GDM1 (cell line): ENCODE measurements at regions not wholly inside any gene's neighbourhood (a gene's known extent, or its start where the extent isn't known, plus 50 kb on each side); places are given as distances from the start of the nearest gene placed in this dataset.

ENCODE experiments used
- DNase-seq: peaks from one replicate; lab custom pipeline; 2025; lab: John Stamatoyannopoulos, UW

GRCh38 chr5:62977661-62978060 lies 399.0 kb downstream of the LRRC70 start:
- no peak for DNase-seq

- DNase-seq: no peak
Measured at GRCh38 chr5:62974623-62975022, 396.0 kb downstream of the LRRC70 start.

GRCh38 chr5:62969409-62970120 lies 390.9 kb downstream of the LRRC70 start:
- no peak for DNase-seq

- DNase-seq: no peak
Measured at GRCh38 chr5:62964428-62964827, 385.8 kb downstream of the LRRC70 start.

GRCh38 chr5:62960781-62961180 lies 382.2 kb downstream of the LRRC70 start:
- DNase-seq: no peak

- DNase-seq: no peak
Measured at GRCh38 chr5:62956597-62956996, 378.0 kb downstream of the LRRC70 start.

GRCh38 chr5:62954578-62954977 lies 376.0 kb downstream of the LRRC70 start:
- DNase-seq: no peak

GRCh38 chr5:62948301-62948700 lies 369.7 kb downstream of the LRRC70 start:
- no peak for DNase-seq

GRCh38 chr5:62942384-62942783 lies 363.8 kb downstream of the LRRC70 start:
- no peak for DNase-seq

GRCh38 chr5:62938927-62939326 lies 360.3 kb downstream of the LRRC70 start:
- DNase-seq: no peak

- DNase-seq: no peak
Measured at GRCh38 chr5:62937661-62938558, 359.3 kb downstream of the LRRC70 start.

- DNase-seq: no peak
Measured at GRCh38 chr5:62935660-62936059, 357.0 kb downstream of the LRRC70 start.

- no peak for DNase-seq
Measured at GRCh38 chr5:62934319-62934718, 355.7 kb downstream of the LRRC70 start.

- DNase-seq: no peak
Measured at GRCh38 chr5:62933261-62933660, 354.6 kb downstream of the LRRC70 start.

GRCh38 chr5:62931153-62931950 lies 352.7 kb downstream of the LRRC70 start:
- no peak for DNase-seq

- DNase-seq: no peak
Measured at GRCh38 chr5:62922191-62922590, 343.6 kb downstream of the LRRC70 start.

GRCh38 chr5:62920856-62921255 lies 342.2 kb downstream of the LRRC70 start:
- DNase-seq: no peak

- no peak for DNase-seq
Measured at GRCh38 chr5:62909326-62909725, 330.7 kb downstream of the LRRC70 start.

GRCh38 chr5:62902126-62902525 lies 323.5 kb downstream of the LRRC70 start:
- no peak for DNase-seq

- no peak for DNase-seq
Measured at GRCh38 chr5:62900976-62901375, 322.4 kb downstream of the LRRC70 start.

- no peak for DNase-seq
Measured at GRCh38 chr5:62896121-62896893, 317.7 kb downstream of the LRRC70 start.
